ENCODE measurements at regions not wholly inside any gene's neighbourhood (a gene's known extent, or its start where the extent isn't known, plus 50 kb on each side); places are given as distances from the start of the nearest gene placed in this dataset.

GRCh38 chr1:55443175-55443915 is 228.2 kb upstream of the USP24 start:
- TF ChIP-seq CTCF (IDR thresholded peaks at IDR 0.05): no peak
- no peak for TF ChIP-seq POLR2A (IDR thresholded peaks at IDR 0.05)
